ENCODE measurements at regions not wholly inside any gene's neighbourhood (a gene's known extent, or its start where the extent isn't known, plus 50 kb on each side); places are given as distances from the start of the nearest gene placed in this dataset.

- no peak overlapping the region for H3K4me3 ChIP-seq (ENCODE audit: low read depth, low read length)
- no peaks in the 10 kb centered on the region for H3K36me3 ChIP-seq
- H3K27me3 ChIP-seq (ENCODE audit: insufficient read depth, low read depth, severe bottlenecking): no peaks in the 10 kb centered on the region
- H3K27ac ChIP-seq: no peak overlapping the region
- no peak for DNase-seq
- TF ChIP-seq, protein P1, sequence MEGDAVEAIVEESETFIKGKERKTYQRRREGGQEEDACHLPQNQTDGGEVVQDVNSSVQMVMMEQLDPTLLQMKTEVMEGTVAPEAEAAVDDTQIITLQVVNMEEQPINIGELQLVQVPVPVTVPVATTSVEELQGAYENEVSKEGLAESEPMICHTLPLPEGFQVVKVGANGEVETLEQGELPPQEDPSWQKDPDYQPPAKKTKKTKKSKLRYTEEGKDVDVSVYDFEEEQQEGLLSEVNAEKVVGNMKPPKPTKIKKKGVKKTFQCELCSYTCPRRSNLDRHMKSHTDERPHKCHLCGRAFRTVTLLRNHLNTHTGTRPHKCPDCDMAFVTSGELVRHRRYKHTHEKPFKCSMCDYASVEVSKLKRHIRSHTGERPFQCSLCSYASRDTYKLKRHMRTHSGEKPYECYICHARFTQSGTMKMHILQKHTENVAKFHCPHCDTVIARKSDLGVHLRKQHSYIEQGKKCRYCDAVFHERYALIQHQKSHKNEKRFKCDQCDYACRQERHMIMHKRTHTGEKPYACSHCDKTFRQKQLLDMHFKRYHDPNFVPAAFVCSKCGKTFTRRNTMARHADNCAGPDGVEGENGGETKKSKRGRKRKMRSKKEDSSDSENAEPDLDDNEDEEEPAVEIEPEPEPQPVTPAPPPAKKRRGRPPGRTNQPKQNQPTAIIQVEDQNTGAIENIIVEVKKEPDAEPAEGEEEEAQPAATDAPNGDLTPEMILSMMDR (IDR thresholded peaks at IDR 0.05; ENCODE audit: low read depth, low read length): no peak
- H3K9me3 ChIP-seq (ENCODE audit: severe bottlenecking): peaks cover 11% of the 10 kb centered on the region
These were observed 493.9 kb downstream of the DMAC1 start for GRCh38 chr9:7305677-7306076.

DNA sequence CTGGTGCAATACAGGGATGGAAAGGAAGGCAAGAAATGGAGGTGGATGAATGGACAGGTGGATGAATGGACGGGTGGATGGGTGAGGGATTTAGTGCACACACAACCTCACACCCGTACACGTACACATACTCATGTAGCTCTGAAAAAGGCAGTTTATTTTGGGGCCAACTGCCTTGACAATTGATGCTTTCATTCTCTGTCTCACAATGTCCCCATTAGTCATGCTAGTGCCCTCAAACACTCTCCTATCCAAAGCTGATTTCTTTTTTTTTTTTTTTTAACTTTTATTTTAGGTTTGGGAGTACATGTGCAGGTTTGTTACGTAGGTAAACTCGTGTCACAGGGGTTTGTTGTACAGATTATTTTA, 495.0 kb downstream of the DMAC1 start:
- peaks cover 9% of the 10 kb centered on the region for H3K9me3 ChIP-seq (ENCODE audit: severe bottlenecking)
- no peak for DNase-seq
- no peak overlapping the region for H3K27ac ChIP-seq
- TF ChIP-seq, protein P1 (IDR thresholded peaks at IDR 0.05; ENCODE audit: low read depth, low read length): no peak
- no peak overlapping the region for H3K4me3 ChIP-seq (ENCODE audit: low read depth, low read length)
- no peaks in the 10 kb centered on the region for H3K36me3 ChIP-seq
- no peaks in the 10 kb centered on the region for H3K27me3 ChIP-seq (ENCODE audit: insufficient read depth, low read depth, severe bottlenecking)

DNA sequence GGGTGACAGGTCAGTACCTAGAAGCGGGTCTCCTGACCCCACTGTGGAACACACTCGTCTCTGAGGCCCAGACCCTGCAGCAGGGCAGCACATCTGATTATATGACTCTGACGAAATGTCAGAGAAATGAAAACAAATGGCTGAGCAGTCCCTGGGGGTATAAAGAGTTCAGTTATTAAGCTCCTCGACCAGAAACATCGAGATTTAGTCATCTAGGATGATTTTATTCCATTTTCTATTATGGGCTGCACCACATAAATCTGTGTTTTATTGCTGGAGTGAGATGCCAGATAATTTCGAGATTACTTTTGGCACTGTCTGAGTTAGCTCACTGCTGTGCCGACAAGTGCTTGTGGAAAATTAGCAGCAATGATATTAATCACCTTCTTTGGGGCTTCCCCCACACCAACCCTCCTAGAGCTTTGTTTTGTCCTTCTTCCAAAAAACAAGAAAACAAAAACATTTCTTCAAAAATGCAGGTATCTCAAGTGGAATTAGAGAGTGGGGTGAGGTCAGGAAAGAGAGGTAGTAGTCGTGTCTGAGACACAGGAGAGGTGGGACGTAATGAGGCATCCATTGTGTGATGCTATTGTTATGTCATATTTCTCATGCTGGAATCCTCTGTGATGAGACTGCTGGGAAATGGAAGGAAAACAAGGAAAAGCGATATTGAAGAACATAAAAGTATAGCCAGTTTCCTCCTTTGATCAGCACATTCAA, 495.5 kb downstream of the DMAC1 start:
- no peak overlapping the region for H3K27ac ChIP-seq
- TF ChIP-seq, protein P1 (IDR thresholded peaks at IDR 0.05; ENCODE audit: low read depth, low read length): no peak

GRCh38 chr9:7300484-7300883, 499.1 kb downstream of the DMAC1 start:
- H3K36me3 ChIP-seq: no peaks in the 10 kb centered on the region
- H3K27me3 ChIP-seq (ENCODE audit: insufficient read depth, low read depth, severe bottlenecking): no peaks in the 10 kb centered on the region
- H3K4me3 ChIP-seq (ENCODE audit: low read depth, low read length): no peak overlapping the region
- no peaks in the 10 kb centered on the region for H3K9me3 ChIP-seq (ENCODE audit: severe bottlenecking)
- TF ChIP-seq, protein P1 (IDR thresholded peaks at IDR 0.05; ENCODE audit: low read depth, low read length): no peak
- no peak for DNase-seq
- H3K27ac ChIP-seq: no peak overlapping the region

More for the DNA sequence above, 495.5 kb downstream of the DMAC1 start:
- no peaks in the 10 kb centered on the region for H3K27me3 ChIP-seq (ENCODE audit: insufficient read depth, low read depth, severe bottlenecking)
- no peak overlapping the region for H3K4me3 ChIP-seq (ENCODE audit: low read depth, low read length)
- H3K36me3 ChIP-seq: no peaks in the 10 kb centered on the region
- peaks cover 5% of the 10 kb centered on the region for H3K9me3 ChIP-seq (ENCODE audit: severe bottlenecking)
- no peak for DNase-seq

DNA sequence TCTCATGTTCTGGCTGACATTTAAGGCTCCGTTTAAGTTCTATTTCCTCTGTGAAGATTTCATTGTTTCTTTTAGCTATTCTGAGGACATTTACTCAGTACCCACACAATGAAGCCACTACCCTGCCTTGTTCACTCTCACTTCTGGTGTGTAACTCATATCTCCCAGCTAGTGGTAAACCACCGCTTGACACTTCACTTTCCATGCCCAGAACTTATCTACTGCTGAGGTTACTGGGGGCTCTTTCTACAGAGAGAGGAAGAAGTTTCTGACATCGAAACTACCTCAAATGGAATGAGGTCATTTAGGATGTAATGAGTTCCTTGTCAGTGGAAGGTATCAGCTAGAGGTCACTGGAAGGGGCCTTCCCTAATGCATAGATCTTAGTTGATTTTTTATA, 501.5 kb downstream of the DMAC1 start:
- DNase-seq: no peak
- H3K36me3 ChIP-seq: no peaks in the 10 kb centered on the region
- TF ChIP-seq, protein P1 (IDR thresholded peaks at IDR 0.05; ENCODE audit: low read depth, low read length): no peak
- H3K4me3 ChIP-seq (ENCODE audit: low read depth, low read length): no peak overlapping the region
- H3K27ac ChIP-seq: no peak overlapping the region
- H3K9me3 ChIP-seq (ENCODE audit: severe bottlenecking): no peaks in the 10 kb centered on the region
- H3K27me3 ChIP-seq (ENCODE audit: insufficient read depth, low read depth, severe bottlenecking): no peaks in the 10 kb centered on the region

DNA sequence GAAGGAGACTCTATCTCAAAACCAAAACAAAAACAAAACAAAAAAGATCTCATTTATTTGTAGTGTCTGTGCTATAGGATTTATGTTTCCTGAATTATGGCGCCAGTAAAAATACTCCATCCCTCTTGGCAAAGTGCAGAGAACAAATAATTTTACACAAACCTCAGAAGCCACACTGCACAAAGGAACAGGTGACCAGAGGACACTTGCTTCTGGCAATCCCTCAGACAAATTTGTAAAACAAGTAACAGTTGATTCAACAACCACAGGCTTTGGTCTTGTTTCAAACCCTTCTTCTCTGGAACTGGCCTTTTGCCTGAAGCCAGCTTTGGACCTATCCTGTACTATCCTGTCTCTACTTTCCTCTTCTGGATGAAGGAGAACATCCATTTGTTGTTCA, 502.1 kb downstream of the DMAC1 start:
- Histone ChIP-seq H3K4me3 (ENCODE audit: low read depth, low read length) (no peak overlapping the region), H3K27ac (no peak overlapping the region), H3K36me3 (no peaks in the 10 kb centered on the region), H3K27me3 (ENCODE audit: insufficient read depth, low read depth, severe bottlenecking) (no peaks in the 10 kb centered on the region), H3K9me3 (ENCODE audit: severe bottlenecking) (no peaks in the 10 kb centered on the region)
- TF ChIP-seq, protein P1 (IDR thresholded peaks at IDR 0.05; ENCODE audit: low read depth, low read length): no peak
- no peak for DNase-seq

Data from WERI-Rb-1 (cell line).